PC-9 (cell line): ENCODE measurements at regions not wholly inside any gene's neighbourhood (a gene's known extent, or its start where the extent isn't known, plus 50 kb on each side); places are given as distances from the start of the nearest gene placed in this dataset.

Experiments
- BruUV-seq: library from RNA; stranded (reverse); fragments of 400-500 nt; replicated peaks from 2 replicates; lab custom pipeline; 2021; lab: Mats Ljungman, UMichigan
- CTCF ChIA-PET: fragments of 300-600 bp; sonication (Branson Sonifier 250); formaldehyde crosslinking; loops from one replicate; lab custom pipeline; 2022; ENCODE audit warnings: antibody characterized with exemption; lab: Charles Lee
- POLR2A ChIA-PET: fragments of 300-600 bp; sonication (Branson Sonifier 250); formaldehyde crosslinking; loops from one replicate; lab custom pipeline; 2022; ENCODE audit warnings: antibody characterized with exemption; ENCODE audit not compliant: unreplicated experiment; lab: Charles Lee
- DNase-seq, 2 experiments: peaks; one replicate each; pipeline versions ENCODE4 v3.0.0 to v3.0.0-alpha.2; 2015 to 2022; ENCODE audit warnings: mixed read lengths in 1 of 2
- H2AFZ ChIP-seq: fragments of 200-600 bp; sonication (generic); 2 replicates; pipeline ENCODE4 v1.8.1; 2017; ENCODE audit warnings: antibody characterized with exemption
- H3F3A ChIP-seq: fragments of 200-600 bp; sonication (generic); 2 replicates; pipeline ENCODE4 v1.8.1; 2017; ENCODE audit warnings: antibody characterized with exemption, mild to moderate bottlenecking, low read depth; ENCODE audit not compliant: insufficient read depth
- H3K27ac ChIP-seq: fragments of 200-600 bp; sonication (generic); 2 replicates; pipeline ENCODE4 v1.6.1; 2016; ENCODE audit warnings: mixed run types
- H3K27me3 ChIP-seq: fragments of 200-600 bp; sonication (generic); 2 replicates; pipeline ENCODE4 v1.6.1; 2016; ENCODE audit warnings: low read depth, mixed run types; ENCODE audit not compliant: insufficient read depth
- H3K36me3 ChIP-seq: fragments of 200-600 bp; sonication (generic); 2 replicates; pipeline ENCODE4 v1.6.1; 2016; ENCODE audit warnings: low read depth, mixed run types
- H3K4me1 ChIP-seq: fragments of 200-600 bp; sonication (generic); replicated peaks from 2 replicates; pipeline ENCODE4 v1.6.1; 2016; ENCODE audit warnings: mixed run types; ENCODE audit not compliant: insufficient read depth
- H3K4me2 ChIP-seq: fragments of 200-600 bp; sonication (generic); 2 replicates; pipeline ENCODE4 v1.6.1; 2017; ENCODE audit warnings: mixed run types
- H3K4me3 ChIP-seq: fragments of 200-600 bp; sonication (generic); 2 replicates; pipeline ENCODE4 v1.6.1; 2016; ENCODE audit warnings: mixed run types
- H3K79me2 ChIP-seq: fragments of 200-600 bp; sonication (generic); 2 replicates; pipeline ENCODE4 v1.6.1; 2017; ENCODE audit warnings: low read depth, mixed run types
- H3K9me2 ChIP-seq: fragments of 200-600 bp; sonication (generic); 2 replicates; pipeline ENCODE4 v1.8.1; 2017; ENCODE audit warnings: mild to moderate bottlenecking; ENCODE audit not compliant: insufficient read depth
- H3K9me3 ChIP-seq: fragments of 200-600 bp; sonication (generic); 2 replicates; pipeline ENCODE4 v1.8.1; 2016; ENCODE audit warnings: low read depth; ENCODE audit not compliant: insufficient read depth
- H4K20me1 ChIP-seq: fragments of 200-600 bp; sonication (generic); 2 replicates; pipeline ENCODE4 v1.8.1; 2017; ENCODE audit not compliant: insufficient read depth
- EZH2 ChIP-seq: fragments of 200-600 bp; sonication (generic); IDR thresholded peaks from 2 replicates; pipeline ENCODE4 v1.8.0; 2017; ENCODE audit warnings: antibody characterized with exemption, low read depth
- intact Hi-C: fragments of 100-400 bp; cut with micrococcal nuclease; formaldehyde crosslinking; loops from one replicate; pipeline ENCODE4 v1.10.0; 2022; ENCODE audit not compliant: unreplicated experiment
- TF ChIP-seq, protein P1 (sequence below): fragments of 200-600 bp; sonication (generic); conservative IDR thresholded peaks from 2 replicates; pipeline ENCODE4 v1.6.1; 2017; ENCODE audit warnings: mixed run types, antibody characterized with exemption, mild to moderate bottlenecking, moderate library complexity

- no peak for DNase-seq
- no peak overlapping the region for H3K4me3 ChIP-seq
- no peaks in the 10 kb centered on the region for H3K36me3 ChIP-seq
- H3K27ac ChIP-seq: no peak overlapping the region
- no peak overlapping the region for H3K4me2 ChIP-seq
- H3F3A ChIP-seq: peaks cover 5% of the 10 kb centered on the region; the same call in 1 of the 2 replicates
- H3K79me2 ChIP-seq: no peaks in the 10 kb centered on the region
- H3K9me3 ChIP-seq: no peaks in the 10 kb centered on the region
- H3K27me3 ChIP-seq: no peaks in the 10 kb centered on the region
- TF ChIP-seq EZH2: no peak
- TF ChIP-seq, protein P1, sequence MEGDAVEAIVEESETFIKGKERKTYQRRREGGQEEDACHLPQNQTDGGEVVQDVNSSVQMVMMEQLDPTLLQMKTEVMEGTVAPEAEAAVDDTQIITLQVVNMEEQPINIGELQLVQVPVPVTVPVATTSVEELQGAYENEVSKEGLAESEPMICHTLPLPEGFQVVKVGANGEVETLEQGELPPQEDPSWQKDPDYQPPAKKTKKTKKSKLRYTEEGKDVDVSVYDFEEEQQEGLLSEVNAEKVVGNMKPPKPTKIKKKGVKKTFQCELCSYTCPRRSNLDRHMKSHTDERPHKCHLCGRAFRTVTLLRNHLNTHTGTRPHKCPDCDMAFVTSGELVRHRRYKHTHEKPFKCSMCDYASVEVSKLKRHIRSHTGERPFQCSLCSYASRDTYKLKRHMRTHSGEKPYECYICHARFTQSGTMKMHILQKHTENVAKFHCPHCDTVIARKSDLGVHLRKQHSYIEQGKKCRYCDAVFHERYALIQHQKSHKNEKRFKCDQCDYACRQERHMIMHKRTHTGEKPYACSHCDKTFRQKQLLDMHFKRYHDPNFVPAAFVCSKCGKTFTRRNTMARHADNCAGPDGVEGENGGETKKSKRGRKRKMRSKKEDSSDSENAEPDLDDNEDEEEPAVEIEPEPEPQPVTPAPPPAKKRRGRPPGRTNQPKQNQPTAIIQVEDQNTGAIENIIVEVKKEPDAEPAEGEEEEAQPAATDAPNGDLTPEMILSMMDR: no peak
- 0 out of 2 replicates have a peak, but pooled peaks cover 8% of the 10 kb centered on the region for H3K4me1 ChIP-seq
- intact Hi-C loops: no loop called here
- CTCF ChIA-PET: no interaction called here
- H3K9me2 ChIP-seq: 0 out of 2 replicates have a peak, but pooled peaks cover 3% of the 10 kb centered on the region
- no peak overlapping the region for H2AFZ ChIP-seq
- H4K20me1 ChIP-seq: no peaks in the 10 kb centered on the region
- POLR2A ChIA-PET: no interaction called here
- no TSS peak for BruUV-seq
Observed at GRCh38 chr1:233547726-233548125, 66.2 kb upstream of the KCNK1 start.

DNA sequence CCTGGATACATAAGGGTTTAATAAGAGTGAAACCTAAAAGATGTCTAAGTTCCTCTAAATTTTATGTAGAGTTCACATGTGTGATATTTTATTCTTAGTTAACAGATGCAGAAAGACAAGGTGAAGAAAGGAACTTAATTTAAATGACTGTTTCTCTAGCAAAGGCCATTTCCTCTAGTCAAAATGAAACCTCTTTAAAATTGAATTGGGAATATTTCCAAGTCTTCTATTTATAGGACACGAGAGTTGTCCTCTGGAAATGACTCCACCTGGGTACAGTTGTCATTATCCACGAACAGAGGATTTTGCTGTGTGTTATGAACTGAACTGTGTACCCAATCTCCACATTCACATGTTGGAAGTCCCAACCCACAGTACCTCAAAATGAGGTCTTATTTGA, 64.5 kb upstream of the KCNK1 start:
- no peak for DNase-seq
- H2AFZ ChIP-seq: no peak overlapping the region
- TF ChIP-seq EZH2: no peak
- TF ChIP-seq, protein P1: no peak
- ChIA-PET CTCF (no interaction called here), POLR2A (no interaction called here)
- H3K9me2 ChIP-seq: 0 out of 2 replicates have a peak, but pooled peaks cover 3% of the 10 kb centered on the region
- H3K27ac ChIP-seq: no peak overlapping the region
- no peaks in the 10 kb centered on the region for H3F3A ChIP-seq
- intact Hi-C loops: no loop called here
- H3K27me3 ChIP-seq: no peaks in the 10 kb centered on the region
- H3K4me1 ChIP-seq: no peaks in the 10 kb centered on the region
- H3K9me3 ChIP-seq: no peaks in the 10 kb centered on the region
- no peak overlapping the region for H3K4me2 ChIP-seq
- no peaks in the 10 kb centered on the region for H3K79me2 ChIP-seq
- H3K4me3 ChIP-seq: no peak overlapping the region
- H4K20me1 ChIP-seq: no peaks in the 10 kb centered on the region
- BruUV-seq: no TSS peak
- no peaks in the 10 kb centered on the region for H3K36me3 ChIP-seq

- no TSS peak for BruUV-seq
- H3K9me2 ChIP-seq: 0 out of 2 replicates have a peak, but pooled peaks cover 3% of the 10 kb centered on the region
- no peak overlapping the region for H2AFZ ChIP-seq
- intact Hi-C loops: no loop called here
- POLR2A ChIA-PET: no interaction called here
- no peaks in the 10 kb centered on the region for H3K9me3 ChIP-seq
- H3K36me3 ChIP-seq: no peaks in the 10 kb centered on the region
- no peaks in the 10 kb centered on the region for H3K79me2 ChIP-seq
- H3K27ac ChIP-seq: no peak overlapping the region
- no peak overlapping the region for H3K4me2 ChIP-seq
- CTCF ChIA-PET: no interaction called here
- no peaks in the 10 kb centered on the region for H3F3A ChIP-seq
- no peaks in the 10 kb centered on the region for H3K27me3 ChIP-seq
- DNase-seq: no peak
- no peak overlapping the region for H3K4me3 ChIP-seq
- no peaks in the 10 kb centered on the region for H3K4me1 ChIP-seq
- no peaks in the 10 kb centered on the region for H4K20me1 ChIP-seq
- TF ChIP-seq, protein P1: no peak
- TF ChIP-seq EZH2: no peak
Observed at GRCh38 chr1:233549917-233550316, 64.0 kb upstream of the KCNK1 start.
